GM13976 (cell line): ENCODE measurements at regions not wholly inside any gene's neighbourhood (a gene's known extent, or its start where the extent isn't known, plus 50 kb on each side); places are given as distances from the start of the nearest gene placed in this dataset.

ENCODE experiments used
- DNase-seq: peaks from one replicate; pipeline ENCODE4 v3.0.0; 2012; ENCODE audit warnings: low spot score
- in situ Hi-C: fragments of 300-500 bp; cut with MboI; formaldehyde crosslinking; loops from one replicate; pipeline ENCODE4 v1.12.0; 2022; ENCODE audit warnings: low sequenced_read_pairs, mixed read lengths, inconsistent platforms; ENCODE audit not compliant: unreplicated experiment
- TF ChIP-seq, protein P1 (sequence below): IDR thresholded peaks from 2 replicates; pipeline ENCODE4 v1.5.1; 2012; ENCODE audit warnings: borderline replicate concordance, mild to moderate bottlenecking; ENCODE audit not compliant: insufficient read depth; ENCODE audit errors: extremely low read depth, missing control alignments, control extremely low read depth

DNA sequence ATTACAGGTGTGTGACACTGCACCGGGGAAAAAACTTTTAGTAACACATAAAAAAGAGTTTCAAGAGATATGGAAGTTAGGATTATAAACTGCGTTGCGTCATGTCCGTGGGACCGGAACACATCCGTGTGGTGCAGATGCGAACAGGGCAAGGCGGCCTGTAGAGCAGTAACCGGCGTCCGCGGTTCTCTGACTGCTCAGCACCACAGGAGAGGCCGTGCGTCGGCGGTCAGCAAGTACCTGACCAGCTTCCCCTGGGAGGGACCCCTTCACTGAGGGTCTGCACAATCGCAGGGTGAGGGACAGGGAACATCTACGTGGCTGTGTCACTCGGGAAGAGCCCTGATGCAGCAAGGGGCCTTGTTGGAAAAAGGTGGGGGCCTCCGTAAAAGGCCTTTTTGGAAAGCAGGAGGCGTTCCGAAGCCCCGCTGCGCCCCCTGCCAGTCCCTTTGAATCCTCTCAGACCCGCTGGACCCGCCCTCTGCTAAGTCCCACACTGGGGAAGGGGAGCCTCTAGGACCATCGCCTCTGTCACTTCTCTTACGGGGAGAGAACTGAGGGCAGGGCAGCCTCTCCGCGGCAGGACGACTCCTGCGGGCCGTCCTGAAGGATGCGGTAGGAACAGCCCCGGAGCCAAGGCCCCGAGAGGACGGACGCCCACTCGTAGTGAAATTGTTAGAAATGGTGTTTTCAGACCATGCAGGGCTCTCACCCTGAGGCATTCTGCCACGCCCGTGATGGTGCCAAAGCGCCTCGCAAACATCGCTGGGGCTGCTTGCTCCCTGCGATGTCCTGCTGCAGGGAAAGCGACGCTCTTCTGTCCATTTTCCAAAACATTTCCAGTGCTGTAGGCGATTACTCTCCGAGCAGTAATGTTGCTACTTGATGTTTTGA is 771.6 kb upstream of the COBL start:
- in situ Hi-C loops: no loop called here
- DNase-seq: no peak
- TF ChIP-seq, protein P1, sequence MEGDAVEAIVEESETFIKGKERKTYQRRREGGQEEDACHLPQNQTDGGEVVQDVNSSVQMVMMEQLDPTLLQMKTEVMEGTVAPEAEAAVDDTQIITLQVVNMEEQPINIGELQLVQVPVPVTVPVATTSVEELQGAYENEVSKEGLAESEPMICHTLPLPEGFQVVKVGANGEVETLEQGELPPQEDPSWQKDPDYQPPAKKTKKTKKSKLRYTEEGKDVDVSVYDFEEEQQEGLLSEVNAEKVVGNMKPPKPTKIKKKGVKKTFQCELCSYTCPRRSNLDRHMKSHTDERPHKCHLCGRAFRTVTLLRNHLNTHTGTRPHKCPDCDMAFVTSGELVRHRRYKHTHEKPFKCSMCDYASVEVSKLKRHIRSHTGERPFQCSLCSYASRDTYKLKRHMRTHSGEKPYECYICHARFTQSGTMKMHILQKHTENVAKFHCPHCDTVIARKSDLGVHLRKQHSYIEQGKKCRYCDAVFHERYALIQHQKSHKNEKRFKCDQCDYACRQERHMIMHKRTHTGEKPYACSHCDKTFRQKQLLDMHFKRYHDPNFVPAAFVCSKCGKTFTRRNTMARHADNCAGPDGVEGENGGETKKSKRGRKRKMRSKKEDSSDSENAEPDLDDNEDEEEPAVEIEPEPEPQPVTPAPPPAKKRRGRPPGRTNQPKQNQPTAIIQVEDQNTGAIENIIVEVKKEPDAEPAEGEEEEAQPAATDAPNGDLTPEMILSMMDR: no peak

DNA sequence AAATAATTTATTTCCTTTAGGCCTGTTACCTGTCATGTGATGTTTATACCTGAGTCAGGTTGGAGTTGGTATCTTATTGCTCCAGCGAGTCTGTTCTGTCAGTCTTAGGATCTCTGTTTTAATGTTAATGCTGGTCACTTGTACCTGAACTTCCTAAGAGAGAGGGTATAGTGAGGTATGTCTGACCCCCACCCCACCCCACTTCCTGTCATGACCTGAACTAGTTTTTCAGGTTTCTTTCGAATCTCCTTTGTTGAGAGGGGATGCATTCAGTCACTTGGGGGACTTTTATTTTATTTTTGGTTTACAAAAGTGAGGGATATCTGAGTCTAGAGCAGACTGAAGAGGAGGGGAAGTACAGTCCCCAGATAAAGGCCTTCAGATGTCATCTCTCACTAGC is 769.0 kb upstream of the COBL start:
- TF ChIP-seq, protein P1: no peak
- in situ Hi-C loops: no loop called here

DNA sequence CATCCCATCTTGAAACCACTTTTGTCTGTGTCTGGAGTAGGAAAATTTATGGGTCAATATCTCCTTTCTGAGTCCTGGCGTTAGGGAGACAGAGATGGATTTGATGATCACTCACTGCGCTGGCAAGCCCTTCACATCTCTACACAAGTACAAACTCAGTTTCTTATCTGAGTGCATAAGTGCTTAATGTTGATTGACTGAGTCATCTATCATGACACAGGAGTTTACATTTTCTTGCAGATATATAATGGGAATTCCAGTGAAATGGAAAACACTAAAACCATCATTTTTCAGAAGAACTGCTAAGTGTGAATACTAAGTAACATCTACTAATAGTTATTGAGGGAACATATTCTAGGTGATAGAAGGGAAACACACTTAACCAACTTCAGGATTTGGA is 763.9 kb upstream of the COBL start:
- in situ Hi-C loops: no loop called here
- DNase-seq: no peak
- TF ChIP-seq, protein P1: no peak

More for the DNA sequence above, 769.0 kb upstream of the COBL start:
- no peak for DNase-seq

DNA sequence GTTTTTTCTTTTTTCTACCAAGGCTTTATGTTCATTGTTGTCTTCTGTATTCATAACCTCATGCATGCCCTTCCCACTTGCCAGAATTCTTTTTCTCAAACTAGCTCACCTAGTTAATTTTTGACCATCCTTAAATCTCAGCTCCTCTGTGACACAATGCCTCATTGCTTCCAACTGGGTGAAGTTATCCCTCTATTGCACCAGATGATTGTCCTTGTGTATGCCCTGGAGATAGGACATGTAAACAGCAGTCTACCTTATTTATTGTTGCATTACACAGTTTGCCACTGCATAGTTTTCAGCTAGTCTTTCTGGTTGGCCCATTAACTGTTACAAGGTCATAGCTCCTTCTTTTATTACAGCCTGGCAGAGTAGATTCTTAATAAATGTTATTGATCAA is 763.1 kb upstream of the COBL start:
- TF ChIP-seq, protein P1: no peak
- no peak for DNase-seq
- in situ Hi-C loops: no loop called here

GRCh38 chr7:52077571-52077970 is 761.0 kb upstream of the COBL start:
- in situ Hi-C loops: no loop called here

GRCh38 chr7:52074912-52075311 is 758.3 kb upstream of the COBL start:
- in situ Hi-C loops: no loop called here
- DNase-seq: no peak
- TF ChIP-seq, protein P1: no peak

More at GRCh38 chr7:52077571-52077970, 761.0 kb upstream of the COBL start:
- no peak for DNase-seq
- TF ChIP-seq, protein P1: no peak

- TF ChIP-seq, protein P1: no peak
- DNase-seq: no peak
- in situ Hi-C loops: no loop called here
These were observed 757.5 kb upstream of the COBL start for GRCh38 chr7:52074071-52074470.
